PC-3 (cell line): ENCODE measurements at regions not wholly inside any gene's neighbourhood (a gene's known extent, or its start where the extent isn't known, plus 50 kb on each side); places are given as distances from the start of the nearest gene placed in this dataset.

ENCODE experiments used
- ATAC-seq: fragments of 200-7000 bp; cut with Tn5 transposase; 2 replicates; pipeline ENCODE4 v1.9.1; 2020; ENCODE audit warnings: mild to moderate bottlenecking, moderate library complexity
- BruUV-seq: library from RNA; stranded (reverse); fragments of 400-500 nt; replicated peaks from 2 replicates; lab custom pipeline; 2021; lab: Mats Ljungman, UMichigan
- CTCF ChIA-PET: fragments of 300-600 bp; sonication (Branson Sonifier 250); formaldehyde crosslinking; loops from one replicate; lab custom pipeline; 2022; ENCODE audit warnings: antibody characterized with exemption; lab: Charles Lee
- POLR2A ChIA-PET: fragments of 300-600 bp; sonication (Branson Sonifier 250); formaldehyde crosslinking; loops from one replicate; lab custom pipeline; 2022; ENCODE audit warnings: antibody characterized with exemption; ENCODE audit not compliant: unreplicated experiment; lab: Charles Lee
- DNase-seq: peaks from one replicate; pipeline ENCODE4 v3.0.0-alpha.2; 2015
- H2AFZ ChIP-seq: fragments of 300-600 bp; sonication (generic); 2 replicates; pipeline ENCODE4 v1.6.0; 2016; ENCODE audit warnings: antibody characterized with exemption, low read length
- H3F3A ChIP-seq: fragments of 300-600 bp; sonication (generic); one replicate; pipeline ENCODE4 v1.6.0; 2017; ENCODE audit warnings: antibody characterized with exemption, low read length, control low read depth, mild to moderate bottlenecking; ENCODE audit not compliant: unreplicated experiment
- H3K27ac ChIP-seq: fragments of 300-600 bp; sonication (generic); 2 replicates; pipeline ENCODE4 v1.5.1; 2016; ENCODE audit warnings: mild to moderate bottlenecking, low read length
- H3K27me3 ChIP-seq: fragments of 300-600 bp; sonication (generic); 2 replicates; pipeline ENCODE4 v1.6.1; 2016; ENCODE audit warnings: low read length, mixed read lengths
- H3K36me3 ChIP-seq: fragments of 300-600 bp; sonication (generic); 2 replicates; pipeline ENCODE4 v1.6.1; 2016; ENCODE audit warnings: low read depth, mixed run types, low read length, mixed read lengths
- H3K4me1 ChIP-seq: fragments of 300-600 bp; sonication (generic); 2 replicates; pipeline ENCODE4 v1.5.1; 2016; ENCODE audit warnings: low read length; ENCODE audit not compliant: insufficient read depth
- H3K4me2 ChIP-seq: fragments of 300-600 bp; sonication (generic); 2 replicates; pipeline ENCODE4 v1.6.0; 2016; ENCODE audit warnings: low read length
- H3K4me3 ChIP-seq: fragments of 300-600 bp; sonication (generic); 2 replicates; pipeline ENCODE4 v1.5.1; 2016; ENCODE audit warnings: mild to moderate bottlenecking, low read length, mixed read lengths
- H3K79me2 ChIP-seq: fragments of 300-600 bp; sonication (generic); 2 replicates; pipeline ENCODE4 v1.6.1; 2017; ENCODE audit warnings: low read length, mixed read lengths
- H3K9ac ChIP-seq: fragments of 300-600 bp; sonication (generic); 2 replicates; pipeline ENCODE4 v1.6.0; 2016; ENCODE audit warnings: mild to moderate bottlenecking, low read length
- H3K9me2 ChIP-seq: fragments of 300-600 bp; sonication (generic); replicated peaks from 2 replicates; pipeline ENCODE4 v1.6.1; 2016; ENCODE audit warnings: mixed run types, low read length, mixed read lengths
- H3K9me3 ChIP-seq: fragments of 300-600 bp; sonication (generic); 2 replicates; pipeline ENCODE4 v1.6.1; 2016; ENCODE audit warnings: low read length, mixed read lengths
- H4K20me1 ChIP-seq: fragments of 300-600 bp; sonication (generic); 2 replicates; pipeline ENCODE4 v1.6.1; 2016; ENCODE audit warnings: low read length, mixed read lengths
- CTCF ChIP-seq: fragments of 300-600 bp; sonication (generic); conservative IDR thresholded peaks from 2 replicates; pipeline ENCODE4 v1.5.1; 2017; ENCODE audit warnings: antibody characterized with exemption, low read depth, mild to moderate bottlenecking, low read length
- EZH2 ChIP-seq: fragments of 300-600 bp; sonication (generic); IDR thresholded peaks from one replicate; pipeline ENCODE4 v1.6.1; 2017; ENCODE audit warnings: antibody characterized with exemption, mild to moderate bottlenecking, low read length; ENCODE audit not compliant: unreplicated experiment
- EZH2phosphoT487 ChIP-seq: fragments of 300-600 bp; sonication (generic); IDR thresholded peaks from 2 replicates; pipeline ENCODE4 v1.6.1; 2018; ENCODE audit warnings: mild to moderate bottlenecking, antibody characterized with exemption, low read length, borderline replicate concordance
- intact Hi-C: fragments of 100-400 bp; cut with micrococcal nuclease; formaldehyde crosslinking; loops from 2 replicates; pipeline ENCODE4 v1.9.0; 2023

GRCh38 chr16:51357839-51358238, 206.8 kb upstream of the SALL1 start:
- Histone ChIP-seq H3F3A (no peaks in the 10 kb centered on the region), H3K27me3 (no peaks in the 10 kb centered on the region), H4K20me1 (no peaks in the 10 kb centered on the region), H3K4me1 (no peaks in the 10 kb centered on the region), H3K9ac (no peak overlapping the region), H3K9me3 (no peaks in the 10 kb centered on the region), H3K9me2 (no peaks in the 10 kb centered on the region), H3K36me3 (no peaks in the 10 kb centered on the region), H3K27ac (no peak overlapping the region), H3K79me2 (no peaks in the 10 kb centered on the region), H3K4me3 (no peak overlapping the region), H3K4me2 (no peak overlapping the region), H2AFZ (no peak overlapping the region)
- DNase-seq (no peak), ATAC-seq (no peak)
- ChIA-PET CTCF (no interaction called here), POLR2A (no interaction called here)
- no TSS peak for BruUV-seq
- no peak for TF ChIP-seq EZH2
- TF ChIP-seq EZH2phosphoT487 = no peak
- no peak for TF ChIP-seq CTCF
- intact Hi-C loops = no loop called here

- Histone ChIP-seq H3K36me3 (no peaks in the 10 kb centered on the region), H3K9me3 (no peaks in the 10 kb centered on the region), H3K4me2 (no peak overlapping the region), H3K79me2 (no peaks in the 10 kb centered on the region), H3K27ac (no peak overlapping the region), H3F3A (no peaks in the 10 kb centered on the region), H4K20me1 (no peaks in the 10 kb centered on the region), H3K9me2 (no peaks in the 10 kb centered on the region), H2AFZ (no peak overlapping the region), H3K4me1 (no peaks in the 10 kb centered on the region), H3K9ac (no peak overlapping the region), H3K4me3 (no peak overlapping the region), H3K27me3 (no peaks in the 10 kb centered on the region)
- TF ChIP-seq EZH2phosphoT487 (no peak), CTCF (no peak), EZH2 (no peak)
- POLR2A ChIA-PET = no interaction called here
- ATAC-seq = no peak
- DNase-seq = no peak
- intact Hi-C loops = no loop called here
- CTCF ChIA-PET = no interaction called here
- no TSS peak for BruUV-seq
Observed at GRCh38 chr16:51355875-51356274, 204.8 kb upstream of the SALL1 start.

GRCh38 chr16:51355195-51355594, 204.1 kb upstream of the SALL1 start:
- no peak for DNase-seq
- intact Hi-C loops = no loop called here
- no peak for ATAC-seq
- no peak overlapping the region for H2AFZ ChIP-seq
- no peaks in the 10 kb centered on the region for H3K79me2 ChIP-seq
- ChIA-PET CTCF (no interaction called here), POLR2A (no interaction called here)
- no TSS peak for BruUV-seq
- no peak overlapping the region for H3K4me2 ChIP-seq
- TF ChIP-seq CTCF (no peak), EZH2 (no peak), EZH2phosphoT487 (no peak)
- no peaks in the 10 kb centered on the region for H3K36me3 ChIP-seq
- H4K20me1 ChIP-seq = no peaks in the 10 kb centered on the region
- H3K4me3 ChIP-seq = no peak overlapping the region
- no peaks in the 10 kb centered on the region for H3K4me1 ChIP-seq
- no peaks in the 10 kb centered on the region for H3K27me3 ChIP-seq
- no peak overlapping the region for H3K27ac ChIP-seq
- H3K9me3 ChIP-seq = no peaks in the 10 kb centered on the region
- no peak overlapping the region for H3K9ac ChIP-seq
- H3F3A ChIP-seq = no peaks in the 10 kb centered on the region
- no peaks in the 10 kb centered on the region for H3K9me2 ChIP-seq
